GM18511 (cell line): ENCODE measurements at regions not wholly inside any gene's neighbourhood (a gene's known extent, or its start where the extent isn't known, plus 50 kb on each side); places are given as distances from the start of the nearest gene placed in this dataset.

Source experiments
- ATAC-seq: cut with Tn5 transposase; IDR thresholded peaks from one replicate; pipeline ENCODE4 v1.9.1; 2021; ENCODE audit warnings: mild to moderate bottlenecking, moderate library complexity; ENCODE audit not compliant: unreplicated experiment

DNA sequence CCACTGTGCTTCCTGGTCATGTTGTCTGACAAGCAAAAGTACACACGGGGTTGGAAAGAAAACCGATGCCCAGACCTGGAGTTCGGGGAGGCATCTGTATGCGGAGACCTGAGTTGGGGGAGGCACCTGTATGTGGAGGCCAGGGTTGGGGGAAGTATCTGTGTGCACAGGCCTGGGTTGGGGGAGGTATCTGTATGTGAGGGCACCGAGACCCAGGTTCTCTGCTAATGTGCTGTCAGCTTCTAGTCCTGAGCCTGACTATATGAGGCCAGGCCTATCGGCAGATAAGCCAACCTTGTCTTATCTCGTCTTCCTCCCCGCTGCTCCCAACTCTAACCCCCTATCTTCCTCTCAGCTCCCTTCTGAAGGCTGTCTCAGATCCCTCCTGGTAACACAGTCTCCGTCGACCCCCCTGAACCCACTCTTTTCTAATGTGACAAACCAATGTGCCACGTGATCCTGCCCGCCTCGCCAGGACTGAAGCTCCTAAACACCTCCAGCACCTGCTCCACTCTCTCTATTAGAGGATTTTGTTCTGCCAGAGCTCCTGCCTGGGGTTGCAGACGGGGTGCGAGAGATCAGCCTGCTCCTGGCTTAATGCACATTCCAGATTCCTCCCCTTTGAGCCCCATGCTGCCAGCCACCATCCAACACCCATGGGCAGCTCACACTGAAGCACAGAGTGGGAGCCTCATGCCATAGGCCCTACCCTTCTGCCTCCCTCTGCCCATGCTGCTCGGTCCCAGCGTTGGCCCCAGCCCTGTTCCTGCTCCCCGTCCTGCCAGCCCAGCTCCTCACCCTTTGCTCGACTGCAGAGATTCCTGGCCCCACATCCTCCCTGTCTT is 188.4 kb downstream of the SH3BP4 start:
- no peak for ATAC-seq

DNA sequence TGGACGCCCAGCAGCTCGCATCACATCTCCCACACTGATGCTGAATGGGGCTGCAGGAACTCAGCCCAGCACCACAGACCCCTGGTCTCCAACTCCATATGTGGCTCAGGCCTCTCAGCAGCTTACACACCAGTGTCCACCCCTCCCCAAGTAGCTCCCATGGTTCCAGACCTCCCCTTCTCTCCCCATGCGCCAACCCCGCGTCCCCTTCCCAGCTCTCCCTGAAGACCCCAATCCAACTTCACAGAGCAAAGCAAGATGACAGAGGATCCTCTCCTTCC is 188.9 kb downstream of the SH3BP4 start:
- ATAC-seq = no peak

DNA sequence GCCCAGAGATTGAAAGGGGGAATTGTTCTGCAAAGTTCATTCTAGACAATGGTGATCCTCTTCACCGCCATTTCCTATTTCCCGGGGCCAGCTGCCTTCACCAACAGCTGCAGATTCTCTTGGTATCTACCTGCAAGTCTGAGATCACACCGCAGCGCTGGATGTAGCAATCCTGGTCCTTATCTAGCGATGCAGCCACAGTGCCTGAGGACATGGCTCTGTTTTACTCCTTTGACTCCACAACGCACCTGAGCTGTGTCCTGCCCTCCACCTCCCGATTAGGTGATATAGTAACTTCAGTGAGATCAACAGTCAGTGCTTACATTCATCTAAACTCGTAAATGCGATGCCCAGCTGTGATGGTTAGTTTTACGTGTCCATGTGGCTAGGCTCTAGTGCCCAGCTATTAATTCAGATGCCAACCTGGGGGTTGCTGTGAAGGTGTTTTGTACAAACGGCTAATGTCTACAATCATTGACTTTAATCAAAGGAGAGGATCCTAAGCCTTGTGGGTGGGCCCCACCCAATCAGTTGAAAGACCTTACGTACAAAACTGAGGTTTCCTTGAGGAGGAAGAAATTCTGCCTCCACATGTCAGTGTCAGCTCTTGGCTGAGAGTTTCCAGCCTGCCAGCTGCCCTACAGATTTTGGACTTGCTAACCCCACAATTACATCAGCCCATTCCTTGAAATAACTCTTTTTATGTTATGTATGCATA is 189.8 kb downstream of the SH3BP4 start:
- no peak for ATAC-seq

DNA sequence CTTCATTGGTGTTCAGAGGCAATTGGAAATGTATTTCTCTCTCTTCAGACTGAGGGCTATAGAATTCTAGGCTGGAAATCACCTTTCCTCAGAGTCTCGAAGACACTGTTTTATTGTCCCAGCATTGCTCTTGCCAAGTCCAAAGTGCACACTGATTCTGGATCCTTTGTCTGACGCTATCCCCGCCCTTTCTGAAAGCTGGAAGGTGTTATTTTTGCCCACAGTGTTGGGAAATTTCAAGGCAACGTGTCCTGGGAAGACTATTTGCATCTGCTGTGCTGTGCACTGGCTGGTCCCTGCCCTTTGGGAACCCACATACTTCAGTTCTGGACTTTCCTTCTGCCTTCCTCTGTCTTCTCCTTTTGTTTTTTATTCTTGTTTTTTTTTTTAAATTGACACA is 190.8 kb downstream of the SH3BP4 start:
- ATAC-seq = no peak

DNA sequence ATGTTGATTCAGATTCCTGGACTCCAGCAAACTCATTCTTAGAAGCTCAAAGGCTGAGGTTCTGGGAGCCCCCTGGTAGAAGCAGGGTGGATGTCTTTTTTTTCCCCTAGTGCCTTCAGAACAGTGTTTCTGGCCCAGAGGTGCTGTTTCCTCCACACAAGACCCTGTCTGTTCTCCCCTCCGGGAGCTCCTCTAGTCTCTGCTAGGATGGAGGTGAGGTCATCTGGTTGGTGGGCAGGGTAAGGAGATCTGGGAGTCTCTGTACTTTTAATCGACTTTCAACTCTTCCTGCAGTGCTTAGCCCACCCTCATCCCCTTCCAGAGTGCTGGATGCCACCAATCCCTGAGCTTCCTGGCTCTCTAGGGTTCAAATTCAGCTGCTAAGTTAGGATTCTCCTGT is 192.0 kb downstream of the SH3BP4 start:
- ATAC-seq = no peak

DNA sequence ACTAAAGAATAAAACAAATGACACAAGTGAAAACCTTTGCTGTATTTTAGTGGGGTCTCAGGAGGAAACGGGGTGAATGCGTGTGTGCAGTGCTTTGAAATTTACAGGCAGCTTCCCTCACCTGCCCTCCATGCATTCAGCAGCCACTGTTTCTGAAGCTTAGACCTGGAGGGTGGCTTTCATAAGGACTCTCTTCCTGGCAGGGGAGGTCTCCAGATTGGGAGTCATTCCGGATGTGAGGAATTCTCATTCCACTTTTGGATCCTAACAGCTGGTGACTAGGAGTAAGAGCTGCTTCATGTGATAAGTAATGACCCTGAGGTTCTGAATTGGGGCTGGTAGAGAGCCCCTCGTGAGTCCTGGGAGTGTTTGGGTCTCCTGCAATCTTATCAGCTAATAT is 192.5 kb downstream of the SH3BP4 start:
- ATAC-seq = no peak

DNA sequence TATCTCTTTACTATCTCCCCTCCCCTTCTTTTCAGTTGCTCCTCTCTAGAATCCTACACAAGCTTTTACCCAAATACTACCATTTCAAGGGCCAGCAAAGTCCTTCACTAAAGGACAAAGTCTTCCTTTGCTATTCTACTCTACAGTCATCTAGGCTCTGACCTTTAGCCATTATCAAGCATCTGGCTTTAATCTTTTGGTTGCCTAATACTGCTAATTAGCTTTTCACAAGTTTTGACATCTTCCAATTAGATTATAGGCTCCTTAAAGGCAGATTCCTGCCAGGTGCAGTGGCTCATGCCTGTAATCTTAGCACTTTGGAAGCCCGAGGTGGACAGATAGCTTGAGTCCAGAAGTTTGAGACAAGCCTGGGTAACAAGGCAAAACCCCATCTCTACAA is 194.4 kb downstream of the SH3BP4 start:
- no peak for ATAC-seq

DNA sequence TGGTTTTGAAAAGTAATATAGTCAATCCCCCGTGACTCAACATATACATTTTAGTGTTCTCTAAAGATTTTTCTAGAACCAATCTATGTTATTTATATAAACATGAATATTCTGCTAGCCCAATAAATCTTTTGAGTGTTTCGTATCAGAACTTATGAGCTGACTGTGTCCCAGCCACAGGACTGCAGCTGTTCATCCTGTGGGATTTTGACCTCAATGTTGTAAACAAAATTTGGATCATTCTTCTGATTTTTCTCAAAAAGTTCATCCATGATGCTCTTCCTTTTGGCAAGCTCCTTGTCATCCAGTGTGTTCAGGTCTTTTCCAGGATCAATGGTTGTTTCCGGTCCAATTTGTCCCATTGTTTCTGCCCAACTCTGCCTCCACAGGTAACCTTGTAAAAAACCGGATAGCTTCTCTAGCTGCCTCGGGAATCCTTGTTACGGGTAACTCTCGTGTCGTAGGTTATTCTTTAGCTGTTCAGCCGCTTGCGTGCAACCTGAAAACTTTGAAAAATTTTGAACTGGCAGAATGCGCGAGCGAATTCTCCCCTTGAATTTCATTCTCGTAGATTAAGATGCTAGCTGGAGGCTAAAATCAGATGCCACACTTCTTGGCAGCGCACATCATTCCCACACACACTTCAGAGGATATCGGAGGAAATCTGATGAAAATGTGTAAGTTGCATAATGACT is 195.2 kb downstream of the SH3BP4 start:
- ATAC-seq = no peak

DNA sequence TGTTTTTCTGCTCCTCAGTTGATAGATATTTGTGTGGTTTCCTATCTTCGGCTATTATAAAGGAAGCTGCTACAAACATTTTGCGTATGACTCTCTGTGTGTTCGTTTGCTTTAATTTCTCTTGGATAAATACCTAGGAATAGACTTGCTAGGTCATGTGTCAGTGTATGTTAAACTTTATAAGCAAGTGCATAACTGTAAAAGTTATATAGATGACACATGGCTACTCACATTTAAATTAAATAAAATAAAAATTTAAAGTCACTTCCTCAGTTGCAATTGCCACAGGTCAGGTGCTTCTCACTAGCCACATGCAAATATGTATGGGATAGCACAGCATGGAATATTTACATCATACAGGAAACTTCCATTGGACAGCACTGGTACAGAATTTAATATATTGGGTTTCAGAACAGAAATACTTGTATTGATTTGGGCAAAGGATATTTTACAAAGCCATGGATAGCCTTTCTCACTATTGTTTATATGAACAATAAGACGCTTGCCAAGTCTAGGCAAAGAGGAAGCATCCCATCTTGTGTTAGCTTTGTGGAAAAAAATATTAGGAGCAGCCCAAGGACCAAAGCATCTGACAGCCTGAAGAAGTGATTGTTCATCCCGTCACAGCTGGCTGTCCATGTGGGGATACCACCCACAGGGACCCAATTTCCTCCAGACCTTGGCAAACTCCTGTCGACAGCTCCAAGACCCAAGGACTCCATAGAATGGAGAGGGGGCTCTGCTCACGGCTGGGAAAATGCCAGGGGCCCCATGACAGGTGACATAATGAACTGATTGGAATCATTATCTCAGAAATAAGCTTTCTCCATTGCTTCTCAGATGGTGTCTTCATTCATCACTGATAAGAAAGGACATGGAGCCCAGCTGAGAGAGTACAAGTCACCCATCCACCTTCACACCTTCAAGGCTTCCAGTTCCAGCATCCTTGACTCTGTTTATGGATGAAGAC is 196.7 kb downstream of the SH3BP4 start:
- ATAC-seq = no peak

DNA sequence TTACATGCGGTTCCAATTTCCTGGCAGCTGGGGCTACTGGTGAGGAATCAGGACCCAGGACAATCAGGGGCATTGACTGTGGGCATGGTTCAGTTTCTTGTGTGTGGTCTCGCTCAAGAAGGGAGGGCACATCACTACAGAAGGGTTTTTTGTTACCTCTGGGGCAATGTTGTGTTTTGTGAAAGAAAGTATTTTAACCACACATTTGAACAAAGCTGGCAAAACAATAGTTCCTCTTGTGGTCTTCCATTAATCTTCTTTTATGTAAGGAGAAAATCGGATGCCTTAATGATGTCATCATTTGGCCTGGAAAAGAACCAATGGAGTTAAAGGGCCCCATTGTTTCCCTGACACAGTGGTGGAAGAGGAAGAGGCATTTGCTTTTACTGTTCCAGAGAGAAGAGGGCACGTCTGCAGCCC is 197.4 kb downstream of the SH3BP4 start:
- no peak for ATAC-seq

DNA sequence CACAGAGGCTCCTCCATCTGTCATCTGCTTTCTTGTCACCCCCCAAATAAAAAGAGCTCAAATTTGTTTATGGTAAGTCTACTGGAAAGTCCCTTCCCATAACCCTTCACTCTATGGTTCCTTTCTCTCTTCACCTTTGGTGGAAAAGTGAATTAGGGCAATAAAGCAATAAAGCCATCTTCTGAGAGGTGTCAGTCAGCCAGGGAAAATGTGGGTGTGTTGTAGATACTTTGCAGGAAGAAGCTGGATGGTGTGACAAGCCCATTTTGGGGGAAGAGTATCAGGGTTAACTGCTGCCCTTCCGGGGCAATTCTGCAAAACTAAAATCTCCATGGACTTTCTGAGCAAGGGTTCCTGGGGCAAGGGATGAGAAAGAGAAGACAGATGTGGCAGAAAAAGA is 197.9 kb downstream of the SH3BP4 start:
- no peak for ATAC-seq

DNA sequence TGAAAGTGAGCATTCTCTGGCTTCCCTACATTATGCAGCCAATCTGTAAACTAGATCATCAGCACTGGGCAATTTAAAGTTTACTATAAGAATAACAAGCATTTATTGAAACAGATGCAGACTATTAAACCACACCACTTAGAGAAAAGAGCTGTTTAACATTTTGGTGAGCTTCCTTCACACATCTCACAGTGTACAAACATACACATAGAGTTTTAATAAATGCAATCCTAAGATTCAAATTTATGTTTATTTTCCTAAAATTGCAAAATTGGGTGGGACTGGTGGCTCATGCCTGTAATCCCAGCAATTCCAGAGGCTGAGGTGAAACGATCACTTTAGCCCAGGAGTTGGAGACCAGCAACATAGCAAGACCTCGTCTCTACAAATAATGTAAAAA is 199.3 kb downstream of the SH3BP4 start:
- ATAC-seq = no peak

DNA sequence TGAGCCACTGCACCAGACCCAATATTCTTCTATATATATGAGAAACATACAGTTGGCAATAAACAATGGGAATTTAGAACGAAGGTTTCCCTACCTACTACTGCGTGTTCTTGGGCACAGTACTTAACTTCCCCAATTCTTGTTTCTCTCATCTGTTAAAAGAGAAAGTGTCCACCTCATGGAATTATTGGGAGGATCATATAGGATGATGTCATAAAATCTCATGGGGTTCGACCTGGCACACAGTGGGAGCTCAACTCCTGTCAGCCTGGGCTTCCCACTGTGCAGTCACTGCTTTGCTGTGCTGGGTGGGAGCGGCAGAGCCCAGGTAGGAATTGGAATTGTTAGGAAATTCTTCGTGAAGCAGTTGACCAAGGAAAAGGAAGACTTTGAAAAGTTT is 203.3 kb downstream of the SH3BP4 start:
- no peak for ATAC-seq

DNA sequence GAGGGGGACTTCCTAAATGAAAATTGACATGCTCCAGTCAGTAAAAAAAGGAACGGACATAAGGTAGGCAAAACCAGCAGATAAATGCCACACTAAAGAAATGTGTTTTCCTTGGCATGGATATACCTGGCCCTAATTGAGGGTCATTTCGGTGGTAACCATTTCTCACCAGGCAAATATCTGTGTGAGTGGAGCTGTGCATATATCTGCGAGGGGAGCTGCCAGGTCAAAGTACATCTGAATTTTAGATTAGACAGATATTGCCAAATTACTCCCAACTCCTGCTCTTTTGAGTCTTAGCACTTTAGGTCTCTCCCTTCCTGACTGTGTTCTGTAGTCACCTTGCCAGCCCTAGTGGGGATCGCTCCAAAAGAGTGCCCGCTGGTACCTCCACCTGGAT is 204.2 kb downstream of the SH3BP4 start:
- ATAC-seq = no peak

DNA sequence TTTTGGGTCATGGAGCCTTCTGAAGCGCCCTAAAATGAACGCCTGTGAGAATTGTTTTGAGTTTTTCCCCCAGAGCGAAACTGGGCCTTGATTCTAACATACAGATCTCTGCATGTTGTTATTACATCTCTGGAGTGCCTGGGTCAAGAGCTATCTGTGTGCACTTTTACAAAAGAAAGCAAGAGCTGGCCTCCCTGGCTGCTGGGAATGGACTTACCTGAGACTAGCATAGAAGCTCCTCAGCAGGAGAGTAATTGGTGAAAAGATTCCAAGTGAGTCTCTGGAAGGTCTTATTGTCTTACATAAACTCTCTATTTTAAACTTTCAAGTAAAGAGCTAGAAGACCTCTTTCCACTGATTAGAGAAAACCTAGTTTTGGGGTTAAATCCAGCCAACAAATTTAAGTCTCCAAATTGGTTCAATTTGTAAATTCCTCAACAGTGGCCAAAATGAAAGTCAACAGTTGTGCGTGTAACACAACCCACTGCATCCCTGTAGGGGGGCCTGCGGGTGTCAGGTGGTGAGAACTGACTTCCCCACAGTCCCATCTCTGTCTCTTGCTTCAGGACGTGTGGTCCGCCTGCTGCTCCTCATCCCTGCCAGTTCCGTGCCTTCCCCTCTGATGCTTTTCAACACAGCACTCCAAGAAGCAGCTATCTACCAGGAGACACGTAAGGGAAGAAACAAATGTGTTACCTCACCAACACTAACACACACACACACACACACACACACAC is 206.1 kb downstream of the SH3BP4 start:
- no peak for ATAC-seq

DNA sequence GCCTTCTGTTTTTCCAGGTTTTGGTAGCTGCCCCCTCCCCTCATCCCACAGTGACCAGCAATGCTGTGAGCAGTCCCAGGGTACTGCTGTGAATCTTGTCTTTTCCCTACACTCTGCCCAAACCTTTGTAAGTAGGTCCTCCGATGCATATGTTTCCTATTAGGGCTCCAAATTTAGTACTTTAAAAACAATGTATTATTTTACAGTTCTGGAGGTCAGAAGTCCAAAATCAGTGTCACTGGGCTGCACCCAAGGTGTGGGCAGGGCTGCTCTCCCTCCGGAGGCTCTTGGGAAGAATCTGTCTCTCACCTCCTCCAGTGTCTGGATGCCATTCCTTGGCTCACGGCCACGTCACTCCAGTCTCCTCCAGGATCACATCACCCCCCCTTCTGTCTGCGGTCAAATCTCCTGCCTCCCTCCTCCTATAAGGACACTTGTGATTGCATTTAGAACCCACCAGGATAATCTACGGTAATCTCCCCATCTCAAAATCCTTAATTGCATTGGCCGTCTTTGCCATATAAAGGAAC is 208.5 kb downstream of the SH3BP4 start:
- ATAC-seq = no peak

DNA sequence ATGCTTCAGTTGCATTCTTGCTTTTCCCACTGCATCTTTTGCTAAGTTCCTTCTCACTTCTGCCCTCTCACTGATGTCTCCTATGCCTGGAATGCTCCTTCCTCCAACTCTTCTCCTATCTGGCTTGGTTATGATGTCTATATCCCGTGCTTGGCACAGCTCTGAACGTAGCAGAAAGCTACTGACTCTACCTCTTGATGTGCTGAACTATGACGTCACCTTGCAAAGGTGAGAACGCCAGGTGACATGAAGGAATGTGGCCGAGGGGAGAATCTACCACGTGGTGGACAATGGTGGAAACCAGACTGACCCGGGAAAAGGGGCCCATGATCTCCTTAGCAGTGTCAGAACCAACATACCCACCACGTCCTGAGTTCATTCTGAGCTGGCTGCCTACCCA is 209.7 kb downstream of the SH3BP4 start:
- no peak for ATAC-seq

DNA sequence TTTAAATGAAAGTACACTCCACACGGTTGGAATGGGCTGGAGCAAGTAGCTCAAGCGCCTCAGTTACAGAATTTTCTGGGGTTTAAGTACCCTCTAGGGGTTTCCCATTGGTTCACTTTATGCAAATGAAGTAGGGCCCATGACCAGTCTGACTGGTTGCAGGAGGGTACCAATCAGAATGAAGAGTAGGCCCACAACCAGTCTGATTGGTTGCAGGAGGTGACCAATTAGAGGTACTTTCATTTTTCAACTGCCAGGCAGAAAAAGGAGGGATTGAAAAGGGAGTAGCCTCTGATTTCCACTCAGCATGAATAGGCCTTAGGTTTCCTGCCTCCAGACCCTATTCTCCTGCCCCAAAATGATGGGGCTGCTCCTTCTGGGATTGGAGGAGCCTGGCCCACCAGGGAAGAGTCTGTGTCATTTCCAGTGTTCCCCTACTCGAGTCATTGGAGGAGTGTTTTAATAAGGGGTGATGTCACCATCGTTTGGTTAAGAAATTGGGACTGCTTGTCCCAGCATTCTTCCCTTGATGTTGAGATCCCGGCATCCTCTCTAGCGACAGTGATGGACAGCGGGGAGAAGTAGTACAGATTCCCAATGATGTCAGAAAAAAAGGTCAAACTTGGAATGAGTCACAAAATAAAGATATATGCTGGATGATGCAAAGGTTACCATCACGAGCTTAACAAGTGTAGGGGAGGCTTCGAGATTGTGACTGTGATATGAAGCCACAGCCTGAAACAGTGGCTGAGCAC is 210.4 kb downstream of the SH3BP4 start:
- ATAC-seq = no peak

DNA sequence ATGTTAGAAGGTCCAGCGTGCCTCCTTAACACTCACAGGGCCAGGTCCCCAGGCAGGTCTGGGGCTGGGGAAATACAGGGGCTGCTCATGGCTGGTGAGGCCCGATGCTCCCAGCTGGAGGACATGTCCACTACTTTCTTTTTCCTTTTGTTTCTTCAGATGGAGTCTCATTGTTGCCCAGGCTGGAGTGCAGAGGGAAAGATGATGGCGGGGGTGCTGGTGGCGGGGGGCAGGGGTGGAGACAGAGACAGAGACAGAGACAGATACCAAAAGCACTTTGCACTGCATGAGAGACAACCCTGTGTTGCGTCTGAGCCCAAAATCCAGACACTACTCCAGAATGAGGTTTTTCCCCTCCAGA is 211.0 kb downstream of the SH3BP4 start:
- ATAC-seq = no peak
